Activated T-helper 2 cell treated with anti-CD3 and anti-CD28 coated beads, Interferon-gamma antibody, Interleukin-2, Interleukin-4, amounts not matched to agents 10 μg/mL and 5 μg/mL and 100 μg/mL, durations not matched to agents 14 hours and 24 hours and 36 hours (primary cell): ENCODE measurements at regions not wholly inside any gene's neighbourhood (a gene's known extent, or its start where the extent isn't known, plus 50 kb on each side); places are given as distances from the start of the nearest gene placed in this dataset.
"Not testable (repeated sequence)": the region's sequence is repeated elsewhere in the genome, so short reads cannot be mapped to it uniquely, and the experiment has no call there.

Experiments
- DNase-seq: peaks from one replicate; pipeline ENCODE4 v3.0.0; 2021; ENCODE audit warnings: low spot score
- H3K27ac Mint-ChIP-seq: one replicate; pipeline ENCODE4 v1.8.0; 2021; ENCODE audit warnings: mixed read lengths
- H3K27me3 Mint-ChIP-seq: one replicate; pipeline ENCODE4 v1.8.0; 2021; ENCODE audit warnings: low read depth, mixed read lengths
- H3K36me3 Mint-ChIP-seq: one replicate; pipeline ENCODE4 v1.8.0; 2021; ENCODE audit warnings: low read depth, mixed read lengths
- H3K4me1 Mint-ChIP-seq: one replicate; pipeline ENCODE4 v1.8.0; 2021; ENCODE audit warnings: low read depth, mixed read lengths
- H3K4me3 Mint-ChIP-seq: one replicate; pipeline ENCODE4 v1.8.0; 2021; ENCODE audit warnings: low read depth, mild to moderate bottlenecking, moderate library complexity, mixed read lengths
- H3K9me3 Mint-ChIP-seq: one replicate; pipeline ENCODE4 v1.8.0; 2021; ENCODE audit warnings: mixed read lengths
- intact Hi-C: fragments of 100-400 bp; cut with micrococcal nuclease; formaldehyde crosslinking; loops from one replicate; pipeline ENCODE4 v1.15.1; 2023

DNA sequence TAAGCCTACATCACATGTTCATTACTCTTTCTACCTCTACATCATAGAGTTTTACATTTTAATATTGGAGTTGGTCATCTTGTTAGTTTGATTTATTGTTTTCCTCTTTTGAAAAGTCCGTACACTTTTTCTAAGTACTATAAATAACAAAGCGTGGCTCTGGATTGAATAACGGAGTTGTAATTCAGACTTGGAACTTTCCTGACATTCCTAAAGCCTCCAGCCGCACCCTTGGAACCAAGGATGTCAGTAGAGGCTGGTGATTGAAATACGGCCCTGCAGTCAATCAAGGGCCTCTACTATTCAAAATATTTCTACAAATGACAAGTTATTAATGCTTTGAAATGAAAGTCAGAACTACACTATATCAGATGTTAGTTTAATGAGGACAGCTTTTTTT, 301.9 kb upstream of the TBX18 start:
- Mint-ChIP-seq H3K4me3 (no peak overlapping the region), H3K4me1 (no peaks in the 10 kb centered on the region), H3K27me3 (no peaks in the 10 kb centered on the region), H3K9me3 (peaks cover 4% of the 10 kb centered on the region), H3K27ac (no peak overlapping the region), H3K36me3 (no peaks in the 10 kb centered on the region)
- no peak for DNase-seq
- intact Hi-C loops = no loop called here

DNA sequence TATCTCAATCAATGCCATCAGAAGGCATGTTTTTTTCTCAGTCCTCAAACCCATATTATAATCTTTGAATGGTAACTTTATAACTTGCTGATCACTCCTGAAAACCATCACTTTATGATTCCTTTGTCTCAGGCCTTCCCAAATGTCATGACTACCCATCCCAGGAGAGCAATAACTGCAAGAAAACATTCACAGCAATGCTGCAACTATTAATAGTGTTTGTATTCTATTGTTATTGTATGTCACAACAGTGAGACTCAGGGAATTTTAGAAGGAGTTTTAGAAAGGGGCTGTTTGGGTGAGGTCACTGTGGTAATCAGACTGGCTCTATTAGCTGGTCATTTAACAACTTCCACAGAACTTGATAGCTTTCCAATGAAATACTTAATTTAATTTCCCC, 301.4 kb upstream of the TBX18 start:
- DNase-seq = no peak
- no peaks in the 10 kb centered on the region for H3K27me3 Mint-ChIP-seq
- no peaks in the 10 kb centered on the region for H3K4me1 Mint-ChIP-seq
- no peak overlapping the region for H3K4me3 Mint-ChIP-seq
- no peaks in the 10 kb centered on the region for H3K36me3 Mint-ChIP-seq
- H3K27ac Mint-ChIP-seq = no peak overlapping the region
- peaks cover 4% of the 10 kb centered on the region for H3K9me3 Mint-ChIP-seq
- intact Hi-C loops = no loop called here

DNA sequence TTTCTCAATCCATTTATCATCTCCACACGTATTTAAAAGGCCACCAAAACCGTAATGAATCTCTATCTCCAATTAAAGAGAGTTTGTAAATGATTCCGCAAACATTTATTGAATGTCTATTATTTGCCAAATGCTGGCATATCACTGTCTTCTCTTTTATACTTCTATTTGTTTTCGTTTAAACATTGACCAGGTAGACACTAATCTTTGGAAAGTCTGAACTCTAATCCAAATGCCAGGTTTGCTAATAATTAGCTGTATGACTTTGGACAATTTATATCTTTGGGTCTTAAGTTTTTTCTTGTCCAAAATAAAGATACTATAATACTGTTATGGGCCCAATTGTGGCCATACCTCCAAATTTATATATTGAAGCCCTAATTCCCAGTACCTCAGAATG, 299.2 kb upstream of the TBX18 start:
- H3K4me1 Mint-ChIP-seq = no peaks in the 10 kb centered on the region
- no peaks in the 10 kb centered on the region for H3K9me3 Mint-ChIP-seq
- DNase-seq = no peak
- H3K4me3 Mint-ChIP-seq = no peak overlapping the region
- intact Hi-C loops = no loop called here
- no peaks in the 10 kb centered on the region for H3K36me3 Mint-ChIP-seq
- no peaks in the 10 kb centered on the region for H3K27me3 Mint-ChIP-seq
- no peak overlapping the region for H3K27ac Mint-ChIP-seq

DNA sequence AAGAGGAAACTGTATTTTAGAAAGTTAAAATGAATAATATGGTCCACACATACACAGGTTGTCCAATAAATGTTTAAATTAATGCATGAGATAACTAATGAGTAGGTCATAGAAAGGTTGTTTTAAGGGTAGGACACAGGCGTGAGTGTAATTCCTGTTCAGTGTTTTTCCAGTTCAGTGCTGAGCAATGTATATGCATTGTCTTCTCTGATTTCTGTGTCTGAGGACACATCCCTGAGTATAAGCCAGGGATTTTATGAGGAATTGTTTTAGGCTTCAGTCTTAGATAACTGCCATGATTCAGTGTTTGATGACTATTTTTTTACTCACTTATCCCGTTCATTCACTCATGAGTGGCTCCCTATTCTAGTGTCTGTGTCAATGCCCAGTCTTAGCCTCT, 298.5 kb upstream of the TBX18 start:
- no peaks in the 10 kb centered on the region for H3K36me3 Mint-ChIP-seq
- intact Hi-C loops = no loop called here
- no peaks in the 10 kb centered on the region for H3K4me1 Mint-ChIP-seq
- DNase-seq = no peak
- no peaks in the 10 kb centered on the region for H3K27me3 Mint-ChIP-seq
- H3K4me3 Mint-ChIP-seq = no peak overlapping the region
- H3K27ac Mint-ChIP-seq = no peak overlapping the region
- no peaks in the 10 kb centered on the region for H3K9me3 Mint-ChIP-seq

DNA sequence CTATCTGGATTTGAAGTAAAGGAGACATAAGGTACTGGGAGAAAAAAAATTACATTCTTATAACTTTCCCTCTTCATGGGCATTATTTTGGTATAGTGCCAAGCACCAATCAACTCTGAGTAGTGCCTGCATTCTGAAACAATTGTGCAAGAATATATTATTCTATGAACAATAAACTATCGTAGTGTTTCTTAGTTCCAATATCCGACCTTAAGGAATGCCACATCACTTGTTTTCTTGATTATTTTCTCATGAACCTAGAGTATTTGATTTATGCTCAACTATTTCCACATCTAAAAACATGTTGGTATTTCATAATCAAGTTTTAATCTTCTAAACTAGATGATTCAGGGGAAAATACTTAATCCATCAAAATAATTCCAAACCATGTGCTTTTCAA, 294.4 kb upstream of the TBX18 start:
- H3K27me3 Mint-ChIP-seq = no peaks in the 10 kb centered on the region
- H3K9me3 Mint-ChIP-seq = no peaks in the 10 kb centered on the region
- H3K27ac Mint-ChIP-seq = no peak overlapping the region
- no peaks in the 10 kb centered on the region for H3K4me1 Mint-ChIP-seq
- no peaks in the 10 kb centered on the region for H3K36me3 Mint-ChIP-seq
- intact Hi-C loops = no loop called here
- DNase-seq = no peak
- no peak overlapping the region for H3K4me3 Mint-ChIP-seq

DNA sequence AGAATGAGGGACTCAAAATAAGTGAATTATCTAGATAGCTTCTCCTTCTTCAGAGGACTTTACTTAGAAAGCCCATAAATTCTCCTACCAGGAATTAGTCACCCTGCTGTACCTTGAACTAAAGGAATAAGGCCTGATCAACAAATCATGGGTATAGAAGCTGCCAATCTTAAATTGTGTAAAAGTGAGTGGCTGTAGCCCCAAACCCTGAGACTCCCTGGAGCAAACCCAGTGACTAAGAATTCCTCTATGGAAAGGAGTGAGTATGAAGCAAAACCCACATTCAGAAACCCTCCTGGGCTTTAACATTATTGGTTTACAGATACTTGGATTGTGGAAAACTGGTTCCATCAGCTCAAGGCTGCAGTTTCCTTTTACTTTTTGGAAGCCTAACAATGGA, 285.8 kb upstream of the TBX18 start:
- Mint-ChIP-seq H3K4me3 (no peak overlapping the region), H3K27ac (no peak overlapping the region), H3K27me3 (no peaks in the 10 kb centered on the region), H3K36me3 (no peaks in the 10 kb centered on the region), H3K9me3 (peaks cover 4% of the 10 kb centered on the region), H3K4me1 (no peaks in the 10 kb centered on the region)
- DNase-seq = no peak
- intact Hi-C loops = no loop called here

DNA sequence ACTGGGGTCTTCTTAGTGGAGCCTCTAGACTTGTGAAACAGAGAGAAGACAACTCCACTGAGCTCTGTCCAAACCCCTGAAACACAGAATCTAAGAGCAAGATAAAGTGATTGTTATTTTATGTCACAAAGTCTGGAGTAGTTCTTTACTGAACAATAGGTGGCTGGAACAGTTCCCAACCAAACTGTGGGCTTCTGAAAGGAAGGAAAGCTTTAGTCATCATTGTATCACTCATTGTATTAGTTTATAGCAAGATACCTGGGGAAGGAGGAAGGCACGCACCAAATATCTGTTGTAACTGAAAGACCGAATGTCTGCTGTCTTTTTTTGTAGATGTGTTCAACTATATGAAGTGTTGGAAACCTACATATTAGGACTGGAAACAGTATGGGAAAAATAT, 284.9 kb upstream of the TBX18 start:
- intact Hi-C loops = no loop called here
- Mint-ChIP-seq H3K4me1 (no peaks in the 10 kb centered on the region), H3K4me3 (no peak overlapping the region), H3K36me3 (no peaks in the 10 kb centered on the region), H3K9me3 (peaks cover 4% of the 10 kb centered on the region), H3K27me3 (no peaks in the 10 kb centered on the region), H3K27ac (no peak overlapping the region)
- no peak for DNase-seq

DNA sequence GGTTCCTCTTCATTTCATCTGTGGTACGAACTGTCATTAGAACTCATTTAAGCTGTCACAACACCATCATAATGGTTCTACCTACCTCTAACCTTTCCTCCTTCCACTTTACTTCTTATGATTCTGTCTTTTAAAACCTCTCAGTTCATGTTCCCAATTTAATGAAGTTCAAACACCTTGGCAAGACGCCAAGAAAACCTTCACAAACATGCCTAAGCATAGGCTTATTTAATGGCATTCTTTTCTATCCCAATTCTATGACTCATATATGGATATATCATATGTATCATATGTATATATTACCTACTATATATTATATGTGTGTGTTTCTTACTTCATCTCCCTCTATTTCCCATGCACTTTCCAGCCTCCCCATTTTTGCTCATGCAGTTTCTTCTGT, 283.4 kb upstream of the TBX18 start:
- peaks cover 4% of the 10 kb centered on the region for H3K9me3 Mint-ChIP-seq
- no peak overlapping the region for H3K4me3 Mint-ChIP-seq
- no peaks in the 10 kb centered on the region for H3K36me3 Mint-ChIP-seq
- intact Hi-C loops = no loop called here
- no peaks in the 10 kb centered on the region for H3K27me3 Mint-ChIP-seq
- no peak for DNase-seq
- H3K27ac Mint-ChIP-seq = no peak overlapping the region
- H3K4me1 Mint-ChIP-seq = no peaks in the 10 kb centered on the region

DNA sequence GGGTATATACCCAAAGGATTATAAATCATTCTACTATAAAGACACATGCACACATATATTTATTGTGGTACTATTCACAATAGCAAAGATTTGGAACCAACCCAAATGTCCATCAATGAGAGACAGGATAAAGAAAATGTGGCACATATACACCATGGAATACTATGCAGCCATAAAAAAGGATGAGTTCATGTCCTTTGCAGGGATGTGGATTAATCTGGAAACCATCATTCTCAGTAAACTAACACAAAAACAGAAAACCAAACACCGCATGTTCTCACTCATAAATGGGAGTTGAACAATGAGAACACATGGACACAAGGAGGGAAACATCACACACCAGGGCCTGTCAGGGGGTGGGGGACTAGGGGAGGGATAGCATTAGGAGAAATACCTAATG, 281.4 kb upstream of the TBX18 start:
- H3K9me3 Mint-ChIP-seq, H3K27me3 Mint-ChIP-seq, intact Hi-C loops, DNase-seq, H3K4me1 Mint-ChIP-seq, H3K36me3 Mint-ChIP-seq, H3K4me3 Mint-ChIP-seq, H3K27ac Mint-ChIP-seq: not testable (repeated sequence)

DNA sequence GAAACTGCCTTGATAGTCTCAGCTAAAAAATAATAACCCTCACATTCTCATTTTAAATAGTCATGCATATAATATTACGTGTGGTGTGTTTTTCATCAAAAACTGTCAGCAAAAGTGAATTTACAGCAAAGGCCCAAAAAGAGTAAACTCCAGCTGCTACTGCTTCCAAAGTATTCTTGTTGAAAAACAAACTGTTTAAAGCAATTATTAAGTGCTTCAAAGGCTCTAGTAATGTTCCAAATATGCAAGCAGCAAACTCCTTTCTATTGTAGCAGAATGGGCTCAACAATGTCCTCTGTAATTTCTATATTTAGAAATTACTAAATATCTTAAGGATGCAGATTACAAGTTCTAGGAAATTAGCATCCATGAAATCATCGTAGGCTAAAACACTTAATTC, 280.0 kb upstream of the TBX18 start:
- intact Hi-C loops = no loop called here
- DNase-seq = no peak
- no peak overlapping the region for H3K27ac Mint-ChIP-seq
- no peak overlapping the region for H3K4me3 Mint-ChIP-seq
- H3K36me3 Mint-ChIP-seq = no peaks in the 10 kb centered on the region
- no peaks in the 10 kb centered on the region for H3K4me1 Mint-ChIP-seq
- H3K9me3 Mint-ChIP-seq = peaks cover 4% of the 10 kb centered on the region
- H3K27me3 Mint-ChIP-seq = no peaks in the 10 kb centered on the region

DNA sequence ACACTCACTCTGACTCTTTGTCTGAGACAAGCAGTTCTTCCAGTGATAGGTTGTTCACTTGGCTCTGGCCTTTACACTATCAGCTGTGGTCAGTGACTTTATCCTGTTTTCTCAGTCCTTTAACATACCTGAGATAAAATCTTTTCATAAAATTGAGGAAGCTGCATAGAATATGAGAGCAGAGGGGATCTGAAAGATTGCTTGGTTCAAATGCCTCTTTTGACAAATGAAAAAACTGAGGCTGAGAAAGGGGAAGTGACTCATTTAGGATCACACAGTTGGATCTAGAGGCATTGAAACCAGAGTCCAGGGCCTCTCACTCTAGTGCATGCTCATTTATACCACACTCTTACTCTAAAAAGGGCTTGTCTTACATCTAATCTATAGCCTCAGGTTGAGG, 277.0 kb upstream of the TBX18 start:
- DNase-seq = no peak
- Mint-ChIP-seq H3K9me3 (peaks cover 4% of the 10 kb centered on the region), H3K27ac (no peak overlapping the region), H3K36me3 (no peaks in the 10 kb centered on the region), H3K4me3 (no peak overlapping the region), H3K4me1 (no peaks in the 10 kb centered on the region), H3K27me3 (no peaks in the 10 kb centered on the region)
- intact Hi-C loops = no loop called here

DNA sequence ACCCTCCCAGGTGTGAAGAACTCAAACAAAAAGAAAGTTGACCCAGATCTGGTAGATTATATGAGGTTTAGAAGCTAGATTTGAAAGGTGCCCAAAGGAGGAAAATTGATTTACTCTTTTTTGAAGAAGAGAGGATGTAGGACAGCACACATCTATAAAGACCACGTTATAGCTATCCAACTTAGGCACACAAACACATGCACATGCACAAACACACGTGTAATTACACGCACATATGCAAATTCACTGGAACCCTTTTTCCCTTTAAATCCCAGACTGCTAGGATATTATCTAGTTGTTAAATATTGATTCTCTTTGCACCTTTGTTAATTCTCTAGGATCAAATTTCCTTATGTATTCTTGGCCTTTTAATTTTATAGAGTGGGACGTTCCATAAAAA, 272.8 kb upstream of the TBX18 start:
- H3K27ac Mint-ChIP-seq = no peak overlapping the region
- DNase-seq = no peak
- no peaks in the 10 kb centered on the region for H3K4me1 Mint-ChIP-seq

DNA sequence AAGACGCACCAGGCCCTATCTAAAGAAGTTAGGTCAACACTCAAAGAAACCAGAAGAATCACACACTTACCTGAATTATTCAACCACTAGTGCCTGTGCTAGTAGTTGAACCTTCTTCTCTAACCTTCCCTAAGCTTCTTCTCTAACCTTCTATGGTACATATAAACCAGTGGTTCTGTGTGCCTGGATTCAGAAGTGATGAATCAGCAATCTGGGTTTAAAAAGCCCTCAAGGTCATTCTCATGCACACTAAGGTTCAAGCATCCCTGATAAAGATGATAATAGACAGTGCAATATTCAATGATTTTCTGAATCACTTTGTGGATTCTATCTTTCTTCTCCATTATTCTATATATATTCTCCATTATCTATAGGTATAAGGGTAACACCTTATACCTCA, 271.4 kb upstream of the TBX18 start:
- H3K36me3 Mint-ChIP-seq = no peaks in the 10 kb centered on the region
- no peak for DNase-seq
- H3K4me3 Mint-ChIP-seq = no peak overlapping the region
- no peaks in the 10 kb centered on the region for H3K4me1 Mint-ChIP-seq
- H3K9me3 Mint-ChIP-seq = peaks cover 18% of the 10 kb centered on the region
- H3K27me3 Mint-ChIP-seq = no peaks in the 10 kb centered on the region
- no peak overlapping the region for H3K27ac Mint-ChIP-seq
- intact Hi-C loops = no loop called here

More for the DNA sequence above, 272.8 kb upstream of the TBX18 start:
- H3K4me3 Mint-ChIP-seq = no peak overlapping the region
- intact Hi-C loops = no loop called here
- no peaks in the 10 kb centered on the region for H3K27me3 Mint-ChIP-seq
- peaks cover 18% of the 10 kb centered on the region for H3K9me3 Mint-ChIP-seq
- no peaks in the 10 kb centered on the region for H3K36me3 Mint-ChIP-seq

DNA sequence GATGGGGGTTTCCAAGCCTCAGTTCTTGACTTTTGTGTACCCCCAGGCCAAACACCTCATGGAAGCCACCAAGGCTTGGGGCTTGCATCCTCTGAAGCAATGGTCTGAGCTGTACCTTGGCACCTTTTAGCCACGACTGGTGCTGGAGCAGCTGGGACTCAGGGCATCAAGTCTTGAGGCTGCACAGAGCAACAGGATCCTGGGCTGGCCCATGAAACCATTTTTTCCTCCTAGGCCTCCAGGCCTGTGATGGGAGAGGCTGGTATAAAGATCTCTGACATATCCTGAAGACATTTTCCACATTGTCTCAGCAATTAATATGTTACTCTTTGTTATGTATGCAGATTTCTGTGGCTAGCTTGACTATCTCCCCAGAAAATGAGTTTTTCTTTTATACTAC, 269.1 kb upstream of the TBX18 start:
- Mint-ChIP-seq H3K27me3 (no peaks in the 10 kb centered on the region), H3K4me1 (no peaks in the 10 kb centered on the region), H3K4me3 (no peak overlapping the region), H3K36me3 (no peaks in the 10 kb centered on the region), H3K9me3 (peaks cover 18% of the 10 kb centered on the region), H3K27ac (no peak overlapping the region)
- intact Hi-C loops = no loop called here
- DNase-seq = no peak
